GM23338 (cell line): ENCODE measurements at regions not wholly inside any gene's neighbourhood (a gene's known extent, or its start where the extent isn't known, plus 50 kb on each side); places are given as distances from the start of the nearest gene placed in this dataset.

ENCODE experiments used
- ATAC-seq: fragments of 200-7000 bp; cut with Tn5 transposase; 3 replicates; pipeline ENCODE4 v1.9.1; 2020
- DNase-seq: peaks from one replicate; pipeline ENCODE4 v3.0.0-alpha.2; 2015; ENCODE audit warnings: low spot score
- H2AFZ ChIP-seq: fragments of 200-600 bp; sonication (generic); 2 replicates; pipeline ENCODE4 v1.8.0; 2016; ENCODE audit warnings: antibody characterized with exemption, mild to moderate bottlenecking, moderate library complexity
- H3F3A ChIP-seq: fragments of 200-600 bp; sonication (generic); replicated peaks from 2 replicates; pipeline ENCODE4 v1.8.0; 2017; ENCODE audit warnings: antibody characterized with exemption, mixed run types, low read depth
- H3K27ac ChIP-seq: fragments of 200-600 bp; sonication (generic); 2 replicates; pipeline ENCODE4 v1.6.1; 2016; ENCODE audit warnings: low read depth
- H3K27me3 ChIP-seq: fragments of 200-600 bp; sonication (generic); 2 replicates; pipeline ENCODE4 v1.8.0; 2016; ENCODE audit warnings: mild to moderate bottlenecking, mixed run types, moderate library complexity; ENCODE audit not compliant: insufficient read depth
- H3K36me3 ChIP-seq: fragments of 200-600 bp; sonication (generic); 2 replicates; pipeline ENCODE4 v1.8.0; 2016; ENCODE audit warnings: mild to moderate bottlenecking; ENCODE audit not compliant: insufficient read depth
- H3K4me1 ChIP-seq: fragments of 200-600 bp; sonication (generic); 2 replicates; pipeline ENCODE4 v1.8.0; 2016; ENCODE audit warnings: mild to moderate bottlenecking, moderate library complexity; ENCODE audit not compliant: insufficient read depth
- H3K4me2 ChIP-seq: fragments of 200-600 bp; sonication (generic); 2 replicates; pipeline ENCODE4 v1.7.1; 2017; ENCODE audit warnings: mixed run types
- H3K4me3 ChIP-seq: fragments of 200-600 bp; sonication (generic); 2 replicates; pipeline ENCODE4 v1.6.1; 2016; ENCODE audit warnings: mixed run types
- H3K79me2 ChIP-seq: fragments of 200-600 bp; sonication (generic); replicated peaks from 2 replicates; pipeline ENCODE4 v1.8.0; 2017; ENCODE audit warnings: mild to moderate bottlenecking; ENCODE audit not compliant: insufficient read depth
- H3K9me2 ChIP-seq: fragments of 200-600 bp; sonication (generic); 2 replicates; pipeline ENCODE4 v1.8.0; 2017; ENCODE audit not compliant: insufficient read depth
- H4K20me1 ChIP-seq: fragments of 200-600 bp; sonication (generic); replicated peaks from 2 replicates; pipeline ENCODE4 v1.8.0; 2017; ENCODE audit warnings: mild to moderate bottlenecking; ENCODE audit not compliant: insufficient read depth
- H3K27ac Mint-ChIP-seq: 2 replicates; pipeline ENCODE4 v1.8.0; 2020; ENCODE audit warnings: inconsistent platforms, mild to moderate bottlenecking, moderate library complexity, mixed read lengths
- H3K27me3 Mint-ChIP-seq: 3 replicates; pipeline ENCODE4 v1.8.0; 2022; ENCODE audit warnings: low read depth, mild to moderate bottlenecking, moderate library complexity, mixed read lengths, inconsistent platforms; ENCODE audit not compliant: insufficient read depth, poor library complexity
- H3K36me3 Mint-ChIP-seq: 3 replicates; pipeline ENCODE4 v1.8.0; 2021; ENCODE audit warnings: low read depth, mild to moderate bottlenecking, inconsistent platforms, moderate library complexity, mixed read lengths
- H3K4me1 Mint-ChIP-seq: 3 replicates; pipeline ENCODE4 v1.8.0; 2020; ENCODE audit warnings: mild to moderate bottlenecking, inconsistent platforms, mixed read lengths
- H3K4me3 Mint-ChIP-seq: 3 replicates; pipeline ENCODE4 v1.8.0; 2021; ENCODE audit warnings: moderate library complexity, mild to moderate bottlenecking, inconsistent platforms, mixed read lengths
- H3K9me3 Mint-ChIP-seq: 3 replicates; pipeline ENCODE4 v1.8.0; 2020; ENCODE audit warnings: moderate library complexity, mild to moderate bottlenecking, inconsistent platforms, mixed read lengths
- CREB1 ChIP-seq: fragments of 250-450 bp; sonication (Bioruptor Pico); IDR thresholded peaks from 2 replicates; pipeline ENCODE4 v1.5.0; 2020; ENCODE audit warnings: low read depth, mild to moderate bottlenecking, moderate library complexity
- EZH2 ChIP-seq: fragments of 200-600 bp; sonication (generic); IDR thresholded peaks from one replicate; pipeline ENCODE4 v1.8.0; 2017; ENCODE audit warnings: antibody characterized with exemption, mild to moderate bottlenecking, low read depth; ENCODE audit not compliant: unreplicated experiment
- JUNB ChIP-seq: IDR thresholded peaks from one replicate; pipeline ENCODE4 v1.6.1; 2016; ENCODE audit warnings: antibody characterized with exemption; ENCODE audit not compliant: unreplicated experiment
- POLR2AphosphoS5 ChIP-seq: IDR thresholded peaks from 2 replicates; pipeline ENCODE4 v1.6.1; 2016; ENCODE audit warnings: antibody characterized with exemption, low read depth
- STAT1 ChIP-seq: IDR thresholded peaks from one replicate; pipeline ENCODE4 v1.6.1; 2016; ENCODE audit warnings: antibody characterized with exemption; ENCODE audit not compliant: unreplicated experiment
- ZNF114 ChIP-seq: fragments of 250-450 bp; sonication (Bioruptor Pico); IDR thresholded peaks from 2 replicates; pipeline ENCODE4 v1.5.0; 2020; ENCODE audit warnings: mild to moderate bottlenecking, moderate library complexity
- ZNF462 ChIP-seq: fragments of 250-450 bp; sonication (Bioruptor Pico); IDR thresholded peaks from 2 replicates; pipeline ENCODE4 v1.5.0; 2020; ENCODE audit warnings: mild to moderate bottlenecking, moderate library complexity
- TF ChIP-seq, protein P1 (sequence below): IDR thresholded peaks from one replicate; pipeline ENCODE4 v1.6.1; 2018; ENCODE audit warnings: antibody characterized with exemption; ENCODE audit not compliant: unreplicated experiment
- TF ChIP-seq, protein P2 (sequence below): IDR thresholded peaks from 2 replicates; pipeline ENCODE4 v1.6.1; 2016; ENCODE audit warnings: antibody characterized with exemption

DNA sequence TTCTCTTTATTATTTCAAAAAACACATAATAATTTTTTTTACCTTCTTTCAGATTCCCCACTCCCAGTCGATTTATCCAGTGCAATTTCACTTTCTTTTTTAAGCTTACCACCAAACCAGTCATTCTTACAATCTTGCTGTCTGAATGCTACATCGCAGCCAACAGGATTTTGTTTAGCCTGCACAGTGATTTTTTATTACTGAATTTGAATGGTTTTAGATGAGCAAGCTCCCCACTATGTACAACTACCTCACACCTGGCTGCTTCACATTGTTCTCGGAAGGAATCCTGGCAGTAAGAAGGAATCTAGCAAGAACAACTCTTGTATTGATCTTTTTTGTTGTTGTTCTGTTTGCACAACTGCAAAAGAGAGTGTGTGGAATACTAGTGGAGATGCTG, 668.1 kb upstream of the WWC1 start:
- peaks cover 3% of the 10 kb centered on the region; the same call in 1 of the 2 replicates for H3K9me2 ChIP-seq
- H3K27me3 ChIP-seq, result no peaks in the 10 kb centered on the region
- no peak overlapping the region for H3K4me3 Mint-ChIP-seq
- ATAC-seq (no peak), DNase-seq (no peak)
- H3K27ac ChIP-seq, result no peak overlapping the region
- TF ChIP-seq POLR2AphosphoS5 (no peak), STAT1 (no peak), CREB1 (CRISPR knock-in tag) (no peak), EZH2 (no peak), JUNB (no peak), ZNF462 (CRISPR knock-in tag) (no peak), ZNF114 (CRISPR knock-in tag) (no peak)
- TF ChIP-seq, protein P1, sequence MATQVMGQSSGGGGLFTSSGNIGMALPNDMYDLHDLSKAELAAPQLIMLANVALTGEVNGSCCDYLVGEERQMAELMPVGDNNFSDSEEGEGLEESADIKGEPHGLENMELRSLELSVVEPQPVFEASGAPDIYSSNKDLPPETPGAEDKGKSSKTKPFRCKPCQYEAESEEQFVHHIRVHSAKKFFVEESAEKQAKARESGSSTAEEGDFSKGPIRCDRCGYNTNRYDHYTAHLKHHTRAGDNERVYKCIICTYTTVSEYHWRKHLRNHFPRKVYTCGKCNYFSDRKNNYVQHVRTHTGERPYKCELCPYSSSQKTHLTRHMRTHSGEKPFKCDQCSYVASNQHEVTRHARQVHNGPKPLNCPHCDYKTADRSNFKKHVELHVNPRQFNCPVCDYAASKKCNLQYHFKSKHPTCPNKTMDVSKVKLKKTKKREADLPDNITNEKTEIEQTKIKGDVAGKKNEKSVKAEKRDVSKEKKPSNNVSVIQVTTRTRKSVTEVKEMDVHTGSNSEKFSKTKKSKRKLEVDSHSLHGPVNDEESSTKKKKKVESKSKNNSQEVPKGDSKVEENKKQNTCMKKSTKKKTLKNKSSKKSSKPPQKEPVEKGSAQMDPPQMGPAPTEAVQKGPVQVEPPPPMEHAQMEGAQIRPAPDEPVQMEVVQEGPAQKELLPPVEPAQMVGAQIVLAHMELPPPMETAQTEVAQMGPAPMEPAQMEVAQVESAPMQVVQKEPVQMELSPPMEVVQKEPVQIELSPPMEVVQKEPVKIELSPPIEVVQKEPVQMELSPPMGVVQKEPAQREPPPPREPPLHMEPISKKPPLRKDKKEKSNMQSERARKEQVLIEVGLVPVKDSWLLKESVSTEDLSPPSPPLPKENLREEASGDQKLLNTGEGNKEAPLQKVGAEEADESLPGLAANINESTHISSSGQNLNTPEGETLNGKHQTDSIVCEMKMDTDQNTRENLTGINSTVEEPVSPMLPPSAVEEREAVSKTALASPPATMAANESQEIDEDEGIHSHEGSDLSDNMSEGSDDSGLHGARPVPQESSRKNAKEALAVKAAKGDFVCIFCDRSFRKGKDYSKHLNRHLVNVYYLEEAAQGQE, result no peak
- TF ChIP-seq, protein P2, sequence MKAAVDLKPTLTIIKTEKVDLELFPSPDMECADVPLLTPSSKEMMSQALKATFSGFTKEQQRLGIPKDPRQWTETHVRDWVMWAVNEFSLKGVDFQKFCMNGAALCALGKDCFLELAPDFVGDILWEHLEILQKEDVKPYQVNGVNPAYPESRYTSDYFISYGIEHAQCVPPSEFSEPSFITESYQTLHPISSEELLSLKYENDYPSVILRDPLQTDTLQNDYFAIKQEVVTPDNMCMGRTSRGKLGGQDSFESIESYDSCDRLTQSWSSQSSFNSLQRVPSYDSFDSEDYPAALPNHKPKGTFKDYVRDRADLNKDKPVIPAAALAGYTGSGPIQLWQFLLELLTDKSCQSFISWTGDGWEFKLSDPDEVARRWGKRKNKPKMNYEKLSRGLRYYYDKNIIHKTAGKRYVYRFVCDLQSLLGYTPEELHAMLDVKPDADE, result no peak
- no peak overlapping the region for H2AFZ ChIP-seq
- no peaks in the 10 kb centered on the region for H3K36me3 Mint-ChIP-seq
- no peaks in the 10 kb centered on the region for H3K36me3 ChIP-seq
- peak overlapping the region; percentile 13; the same call in 1 of the 2 replicates for H3K27ac Mint-ChIP-seq
- no peaks in the 10 kb centered on the region for H3K4me1 ChIP-seq
- no peaks in the 10 kb centered on the region for H3K9me3 Mint-ChIP-seq
- no peaks in the 10 kb centered on the region for H4K20me1 ChIP-seq
- H3K27me3 Mint-ChIP-seq, result peaks cover 3% of the 10 kb centered on the region
- H3K4me1 Mint-ChIP-seq, result peaks cover 26% of the 10 kb centered on the region
- H3K4me2 ChIP-seq, result no peak overlapping the region
- no peaks in the 10 kb centered on the region for H3F3A ChIP-seq
- no peak overlapping the region for H3K4me3 ChIP-seq
- no peaks in the 10 kb centered on the region for H3K79me2 ChIP-seq
